Stimulated activated CD8-positive, alpha-beta memory T cell treated with anti-CD3 and anti-CD28 coated beads, Interleukin-12 subunit alpha, Interleukin-12 subunit beta, amount 100 ng/mL, for 1 hour (primary cell): ENCODE measurements at regions not wholly inside any gene's neighbourhood (a gene's known extent, or its start where the extent isn't known, plus 50 kb on each side); places are given as distances from the start of the nearest gene placed in this dataset.

Experiments
- DNase-seq: peaks from one replicate; pipeline ENCODE4 v3.0.0-alpha.2; 2020; ENCODE audit warnings: low read depth

GRCh38 chr14:61893371-61893940 is 131.2 kb downstream of the SNAPC1 start:
- DNase-seq = no peak

- DNase-seq = peak; percentile 33
These were observed 132.3 kb downstream of the SNAPC1 start for GRCh38 chr14:61894452-61895077.

GRCh38 chr14:61897300-61897699 is 135.1 kb downstream of the SNAPC1 start:
- no peak for DNase-seq

GRCh38 chr14:61898568-61898967 is 136.3 kb downstream of the SNAPC1 start:
- no peak for DNase-seq

DNA sequence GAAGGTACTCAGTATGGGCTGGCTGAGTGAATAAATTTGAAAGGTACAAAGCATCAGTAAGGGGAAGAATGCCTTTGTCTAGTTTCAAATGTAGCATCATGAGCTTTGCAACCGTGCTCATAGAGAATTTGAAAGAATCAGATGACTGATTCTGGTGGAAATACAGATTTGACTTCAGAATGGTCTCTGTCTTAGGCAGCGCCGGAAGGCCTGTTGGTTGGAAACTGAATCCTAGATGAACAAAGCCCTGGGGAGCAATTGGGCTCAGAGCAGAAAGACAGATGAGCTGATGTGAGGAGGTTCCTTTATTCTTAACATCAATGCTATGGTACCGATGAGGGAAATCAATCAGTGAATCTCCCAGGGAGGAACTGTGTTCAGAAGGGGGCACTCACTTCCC is 137.3 kb downstream of the SNAPC1 start:
- DNase-seq = no peak

DNA sequence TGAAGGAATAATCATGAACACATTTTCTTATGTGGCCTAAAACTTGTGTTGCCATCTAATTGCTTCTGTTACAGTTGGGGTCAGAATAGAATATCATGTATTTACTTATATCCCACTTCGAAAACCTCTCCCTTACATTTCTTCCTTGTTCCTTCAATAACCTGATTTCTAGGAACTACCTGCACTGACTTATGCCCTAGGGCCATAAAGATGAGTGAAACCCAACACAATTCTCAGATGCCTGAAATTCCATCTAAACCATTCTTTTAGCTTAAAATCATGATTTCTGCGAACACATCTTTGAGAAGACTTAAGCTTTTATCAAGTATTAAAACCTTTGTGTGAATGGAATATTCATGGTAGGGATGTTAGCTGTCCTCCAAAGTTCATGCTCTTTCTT is 142.7 kb downstream of the SNAPC1 start:
- DNase-seq = no peak

GRCh38 chr14:61911574-61911973 is 149.4 kb downstream of the SNAPC1 start:
- DNase-seq = no peak

DNA sequence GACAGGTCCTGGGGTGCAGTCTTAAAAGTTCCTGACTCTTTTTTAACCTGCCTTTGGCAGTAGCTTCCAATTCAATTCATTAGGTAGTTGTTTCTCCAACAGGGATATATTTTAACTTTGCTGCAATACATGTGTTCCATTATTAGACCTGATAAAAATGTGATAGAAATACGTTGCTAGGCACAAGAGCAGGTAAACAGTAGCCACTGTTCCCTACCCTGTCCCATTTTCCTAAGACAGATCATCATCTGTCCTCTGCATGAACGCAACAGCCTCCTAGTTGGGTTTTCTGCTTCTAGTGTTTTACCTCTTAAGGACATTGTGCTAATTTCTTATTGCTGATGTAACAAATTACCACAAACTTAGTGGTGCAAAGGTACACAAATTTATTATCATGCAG is 156.8 kb downstream of the SNAPC1 start:
- no peak for DNase-seq

GRCh38 chr14:61923348-61923747 is 161.1 kb downstream of the SNAPC1 start:
- DNase-seq = no peak

DNA sequence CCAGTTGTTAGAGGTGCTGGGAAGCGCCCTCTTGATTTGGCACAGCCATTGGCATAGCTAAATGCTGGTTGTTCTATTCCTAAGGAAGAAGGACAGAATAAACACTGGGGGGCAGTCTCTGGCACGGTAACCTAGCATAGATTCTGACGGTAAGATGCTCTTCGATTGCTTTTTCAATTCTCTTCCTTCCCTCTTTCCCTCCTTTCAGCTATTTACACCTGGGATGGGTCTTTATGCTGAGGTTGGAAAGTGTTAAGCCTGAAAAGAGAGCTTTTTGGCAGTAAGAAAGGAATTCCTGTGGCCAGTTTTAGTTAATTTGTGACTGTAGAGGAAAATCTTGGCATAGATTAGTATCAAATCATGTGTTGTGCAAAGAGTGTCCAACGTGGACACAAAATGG is 162.8 kb downstream of the SNAPC1 start:
- no peak for DNase-seq

- no peak for DNase-seq
These were observed 163.7 kb downstream of the SNAPC1 start for GRCh38 chr14:61925732-61926435.

DNA sequence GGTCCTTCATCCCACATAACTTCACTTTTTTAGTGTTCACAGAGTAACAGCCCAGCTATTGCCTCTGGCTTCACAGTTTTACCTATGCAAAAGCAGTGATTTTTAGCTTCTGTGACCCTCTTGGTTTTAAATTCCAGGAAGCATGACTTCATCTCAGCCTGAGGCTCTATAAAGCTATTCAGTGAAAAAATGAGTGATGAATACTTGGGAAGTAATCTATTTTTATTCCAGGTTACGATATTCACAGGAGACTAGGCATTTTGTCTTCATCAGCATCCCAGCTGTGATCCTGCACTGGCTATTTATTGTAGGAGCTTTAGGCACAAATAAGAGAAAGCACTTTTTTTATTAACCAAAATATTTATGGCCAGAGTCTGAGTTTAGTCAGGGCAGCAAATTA is 164.8 kb downstream of the SNAPC1 start:
- DNase-seq = no peak

- DNase-seq = no peak
These were observed 165.3 kb downstream of the SNAPC1 start for GRCh38 chr14:61927520-61927919.

- DNase-seq = no peak
These were observed 166.1 kb downstream of the SNAPC1 start for GRCh38 chr14:61928300-61928699.

DNA sequence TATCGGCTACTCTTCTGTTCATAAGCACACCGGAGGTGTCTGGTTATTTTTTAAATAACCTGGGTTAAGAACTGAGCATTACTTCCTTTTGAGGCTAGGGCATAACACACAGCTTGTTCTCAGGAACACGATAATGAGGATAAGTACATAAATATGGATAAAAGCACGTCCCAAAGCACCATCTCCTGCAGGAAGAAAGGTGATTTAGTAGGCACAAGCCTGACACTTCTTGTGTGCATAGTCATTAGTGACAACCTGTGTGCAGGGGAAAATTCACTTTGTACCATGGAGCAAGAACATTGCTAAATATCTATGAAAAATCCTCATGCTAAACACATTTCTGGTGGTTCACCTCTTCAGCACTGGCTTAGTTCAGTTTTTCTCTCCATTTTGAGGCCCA is 166.5 kb downstream of the SNAPC1 start:
- no peak for DNase-seq

GRCh38 chr14:61929651-61930050 is 167.4 kb downstream of the SNAPC1 start:
- no peak for DNase-seq

DNA sequence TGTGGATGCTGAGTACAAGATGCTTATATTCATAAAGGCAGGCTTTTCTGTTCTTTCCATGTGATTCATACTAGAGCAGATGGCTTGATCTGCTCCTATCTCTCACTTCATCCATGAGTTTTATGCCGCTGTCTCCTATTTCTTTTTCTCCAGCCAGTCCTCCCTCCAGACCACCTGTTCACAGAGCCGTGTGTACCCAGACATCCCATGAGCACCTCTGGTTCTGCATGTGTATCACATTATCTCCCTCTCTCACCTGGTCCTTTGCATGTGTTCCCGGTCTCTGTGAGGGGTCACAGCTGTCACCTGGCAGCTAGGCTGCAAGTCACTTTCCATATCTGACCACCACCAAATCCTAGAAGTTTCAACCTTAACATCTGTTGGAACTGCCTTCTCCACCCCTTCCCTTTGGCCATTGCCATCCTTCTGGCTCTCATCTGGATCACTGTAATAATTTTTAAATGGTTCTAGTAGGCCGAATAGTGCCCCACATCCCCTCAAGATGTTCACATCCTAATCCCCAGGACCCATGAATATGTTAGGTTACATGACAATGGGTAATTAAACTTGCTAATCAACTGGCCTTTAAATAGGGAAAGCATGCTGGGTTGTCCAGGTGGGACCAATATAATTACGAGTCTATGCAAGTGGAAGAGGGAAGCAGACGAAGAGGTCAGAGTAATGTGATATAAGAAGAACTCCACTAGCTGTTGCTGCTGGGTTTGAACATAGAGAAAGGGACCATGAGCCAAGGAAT is 168.1 kb downstream of the SNAPC1 start:
- no peak for DNase-seq

- no peak for DNase-seq
These were observed 170.8 kb downstream of the SNAPC1 start for GRCh38 chr14:61932974-61933373.

- no peak for DNase-seq
These were observed 172.2 kb downstream of the SNAPC1 start for GRCh38 chr14:61934385-61934784.

DNA sequence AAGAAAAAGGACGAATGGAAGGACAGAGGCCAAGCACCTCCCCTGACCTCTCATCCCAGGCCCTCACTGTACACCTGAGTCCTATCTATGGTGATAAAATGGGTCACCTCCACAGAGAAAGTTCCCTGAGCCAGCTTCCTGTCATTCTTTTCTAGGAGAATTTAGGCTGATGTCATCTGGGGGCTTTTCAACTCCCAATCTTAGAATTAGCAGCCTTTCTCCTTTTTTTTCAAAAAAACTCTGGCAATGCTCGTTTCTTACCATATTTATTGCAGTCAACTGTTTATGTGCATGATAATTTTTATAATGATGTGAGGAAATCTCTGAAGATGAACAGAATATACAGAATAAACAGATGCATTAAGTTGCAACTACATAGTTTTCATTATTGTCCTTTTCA is 177.6 kb downstream of the SNAPC1 start:
- no peak for DNase-seq

- no peak for DNase-seq
These were observed 178.6 kb downstream of the SNAPC1 start for GRCh38 chr14:61940666-61941420.
